ENCODE measurements at regions not wholly inside any gene's neighbourhood (a gene's known extent, or its start where the extent isn't known, plus 50 kb on each side); places are given as distances from the start of the nearest gene placed in this dataset.

DNA sequence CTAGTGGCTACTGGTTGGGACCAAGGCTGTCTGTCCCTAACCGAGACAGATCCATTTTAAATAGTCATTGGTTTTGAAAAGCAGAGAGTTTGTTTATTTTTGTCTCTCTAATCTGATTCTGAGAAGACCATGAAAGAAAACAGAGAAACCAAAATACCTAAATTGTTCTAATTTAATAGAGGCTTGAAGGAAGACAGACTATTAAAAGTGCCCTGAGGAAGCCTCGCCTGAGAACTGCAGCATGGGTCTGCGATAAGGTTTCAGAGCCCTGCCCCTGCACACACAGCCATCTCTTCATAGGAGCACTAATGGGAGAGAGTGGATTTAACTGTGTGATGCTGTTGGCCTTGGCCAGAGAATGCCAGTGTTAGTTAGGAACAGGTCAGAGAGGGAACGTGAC is 175.5 kb upstream of the SV2C start:
- WGBS (ENCODE audit: low lambda C conversion rate), result 18% methylated on average over 4 of the region's 4 CpGs
- Histone ChIP-seq H3K79me2 (ENCODE audit: insufficient read depth, low read length) (no peaks in the 10 kb centered on the region), H3K9me3 (ENCODE audit: low read length) (no peaks in the 10 kb centered on the region), H3K9ac (ENCODE audit: insufficient read depth, low read depth, low read length) (no peak overlapping the region), H4K20me1 (ENCODE audit: insufficient read depth, low read length) (no peaks in the 10 kb centered on the region), H3K4me2 (ENCODE audit: low read depth, low read length) (no peak overlapping the region), H3K27me3 (ENCODE audit: control insufficient read depth in 1 of 2, insufficient read depth in 2 of 2, low read length in 2 of 2) (no peaks in the 10 kb centered on the region; a peak in 1 of 5 replicates), H3K4me3 (replicated peaks in 1 of 3; ENCODE audit: insufficient read depth in 1 of 3, low read depth in 2 of 3, low read length in 3 of 3) (no peak overlapping the region), H3K27ac (ENCODE audit: extremely low read length, insufficient read depth, low read length) (no peak overlapping the region), H3K36me3 (replicated peaks in 1 of 2; ENCODE audit: control insufficient read depth in 1 of 2, insufficient read depth in 2 of 2, low read length in 2 of 2) (no peaks in the 10 kb centered on the region), H2AFZ (ENCODE audit: low read length) (no peak overlapping the region), H3K4me1 (ENCODE audit: insufficient read depth, low read length) (no peaks in the 10 kb centered on the region)
- TF ChIP-seq REL (CRISPR knock-in tag; conservative IDR thresholded peaks at IDR 0.05), result no peak
- no peak for TF ChIP-seq ZNF570 (CRISPR knock-in tag; IDR thresholded peaks at IDR 0.05; ENCODE audit: borderline replicate concordance)
- TF ChIP-seq, protein P1, sequence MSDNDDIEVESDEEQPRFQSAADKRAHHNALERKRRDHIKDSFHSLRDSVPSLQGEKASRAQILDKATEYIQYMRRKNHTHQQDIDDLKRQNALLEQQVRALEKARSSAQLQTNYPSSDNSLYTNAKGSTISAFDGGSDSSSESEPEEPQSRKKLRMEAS (IDR thresholded peaks at IDR 0.05), result no peak
- TF ChIP-seq SMAD3 (CRISPR knock-in tag; IDR thresholded peaks at IDR 0.05), result no peak
- TF ChIP-seq, protein P2, sequence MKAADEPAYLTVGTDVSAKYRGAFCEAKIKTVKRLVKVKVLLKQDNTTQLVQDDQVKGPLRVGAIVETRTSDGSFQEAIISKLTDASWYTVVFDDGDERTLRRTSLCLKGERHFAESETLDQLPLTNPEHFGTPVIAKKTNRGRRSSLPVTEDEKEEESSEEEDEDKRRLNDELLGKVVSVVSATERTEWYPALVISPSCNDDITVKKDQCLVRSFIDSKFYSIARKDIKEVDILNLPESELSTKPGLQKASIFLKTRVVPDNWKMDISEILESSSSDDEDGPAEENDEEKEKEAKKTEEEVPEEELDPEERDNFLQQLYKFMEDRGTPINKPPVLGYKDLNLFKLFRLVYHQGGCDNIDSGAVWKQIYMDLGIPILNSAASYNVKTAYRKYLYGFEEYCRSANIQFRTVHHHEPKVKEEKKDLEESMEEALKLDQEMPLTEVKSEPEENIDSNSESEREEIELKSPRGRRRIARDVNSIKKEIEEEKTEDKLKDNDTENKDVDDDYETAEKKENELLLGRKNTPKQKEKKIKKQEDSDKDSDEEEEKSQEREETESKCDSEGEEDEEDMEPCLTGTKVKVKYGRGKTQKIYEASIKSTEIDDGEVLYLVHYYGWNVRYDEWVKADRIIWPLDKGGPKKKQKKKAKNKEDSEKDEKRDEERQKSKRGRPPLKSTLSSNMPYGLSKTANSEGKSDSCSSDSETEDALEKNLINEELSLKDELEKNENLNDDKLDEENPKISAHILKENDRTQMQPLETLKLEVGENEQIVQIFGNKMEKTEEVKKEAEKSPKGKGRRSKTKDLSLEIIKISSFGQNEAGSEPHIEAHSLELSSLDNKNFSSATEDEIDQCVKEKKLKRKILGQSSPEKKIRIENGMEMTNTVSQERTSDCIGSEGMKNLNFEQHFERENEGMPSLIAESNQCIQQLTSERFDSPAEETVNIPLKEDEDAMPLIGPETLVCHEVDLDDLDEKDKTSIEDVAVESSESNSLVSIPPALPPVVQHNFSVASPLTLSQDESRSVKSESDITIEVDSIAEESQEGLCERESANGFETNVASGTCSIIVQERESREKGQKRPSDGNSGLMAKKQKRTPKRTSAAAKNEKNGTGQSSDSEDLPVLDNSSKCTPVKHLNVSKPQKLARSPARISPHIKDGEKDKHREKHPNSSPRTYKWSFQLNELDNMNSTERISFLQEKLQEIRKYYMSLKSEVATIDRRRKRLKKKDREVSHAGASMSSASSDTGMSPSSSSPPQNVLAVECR (CRISPR knock-in tag; IDR thresholded peaks at IDR 0.05; ENCODE audit: borderline replicate concordance), result no peak
- TF ChIP-seq ZNF329 (CRISPR knock-in tag; IDR thresholded peaks at IDR 0.05; ENCODE audit: low read depth), result no peak
- no peak for TF ChIP-seq MTF2 (CRISPR knock-in tag; IDR thresholded peaks at IDR 0.05; ENCODE audit: borderline replicate concordance)
- no peak for TF ChIP-seq ZNF354B (CRISPR knock-in tag; IDR thresholded peaks at IDR 0.05)
- TF ChIP-seq CEBPG (CRISPR knock-in tag; IDR thresholded peaks at IDR 0.05), result no peak
- TF ChIP-seq, protein P3, sequence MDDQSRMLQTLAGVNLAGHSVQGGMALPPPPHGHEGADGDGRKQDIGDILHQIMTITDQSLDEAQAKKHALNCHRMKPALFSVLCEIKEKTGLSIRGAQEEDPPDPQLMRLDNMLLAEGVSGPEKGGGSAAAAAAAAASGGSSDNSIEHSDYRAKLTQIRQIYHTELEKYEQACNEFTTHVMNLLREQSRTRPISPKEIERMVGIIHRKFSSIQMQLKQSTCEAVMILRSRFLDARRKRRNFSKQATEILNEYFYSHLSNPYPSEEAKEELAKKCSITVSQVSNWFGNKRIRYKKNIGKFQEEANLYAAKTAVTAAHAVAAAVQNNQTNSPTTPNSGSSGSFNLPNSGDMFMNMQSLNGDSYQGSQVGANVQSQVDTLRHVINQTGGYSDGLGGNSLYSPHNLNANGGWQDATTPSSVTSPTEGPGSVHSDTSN (CRISPR knock-in tag; IDR thresholded peaks at IDR 0.05; ENCODE audit: borderline replicate concordance), result no peak
- TF ChIP-seq, protein P4, sequence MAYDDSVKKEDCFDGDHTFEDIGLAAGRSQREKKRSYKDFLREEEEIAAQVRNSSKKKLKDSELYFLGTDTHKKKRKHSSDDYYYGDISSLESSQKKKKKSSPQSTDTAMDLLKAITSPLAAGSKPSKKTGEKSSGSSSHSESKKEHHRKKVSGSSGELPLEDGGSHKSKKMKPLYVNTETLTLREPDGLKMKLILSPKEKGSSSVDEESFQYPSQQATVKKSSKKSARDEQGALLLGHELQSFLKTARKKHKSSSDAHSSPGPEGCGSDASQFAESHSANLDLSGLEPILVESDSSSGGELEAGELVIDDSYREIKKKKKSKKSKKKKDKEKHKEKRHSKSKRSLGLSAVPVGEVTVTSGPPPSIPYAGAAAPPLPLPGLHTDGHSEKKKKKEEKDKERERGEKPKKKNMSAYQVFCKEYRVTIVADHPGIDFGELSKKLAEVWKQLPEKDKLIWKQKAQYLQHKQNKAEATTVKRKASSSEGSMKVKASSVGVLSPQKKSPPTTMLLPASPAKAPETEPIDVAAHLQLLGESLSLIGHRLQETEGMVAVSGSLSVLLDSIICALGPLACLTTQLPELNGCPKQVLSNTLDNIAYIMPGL (CRISPR knock-in tag; IDR thresholded peaks at IDR 0.05; ENCODE audit: borderline replicate concordance in 1 of 2, low read depth in 1 of 2), result no peak
- TF ChIP-seq, protein P5, sequence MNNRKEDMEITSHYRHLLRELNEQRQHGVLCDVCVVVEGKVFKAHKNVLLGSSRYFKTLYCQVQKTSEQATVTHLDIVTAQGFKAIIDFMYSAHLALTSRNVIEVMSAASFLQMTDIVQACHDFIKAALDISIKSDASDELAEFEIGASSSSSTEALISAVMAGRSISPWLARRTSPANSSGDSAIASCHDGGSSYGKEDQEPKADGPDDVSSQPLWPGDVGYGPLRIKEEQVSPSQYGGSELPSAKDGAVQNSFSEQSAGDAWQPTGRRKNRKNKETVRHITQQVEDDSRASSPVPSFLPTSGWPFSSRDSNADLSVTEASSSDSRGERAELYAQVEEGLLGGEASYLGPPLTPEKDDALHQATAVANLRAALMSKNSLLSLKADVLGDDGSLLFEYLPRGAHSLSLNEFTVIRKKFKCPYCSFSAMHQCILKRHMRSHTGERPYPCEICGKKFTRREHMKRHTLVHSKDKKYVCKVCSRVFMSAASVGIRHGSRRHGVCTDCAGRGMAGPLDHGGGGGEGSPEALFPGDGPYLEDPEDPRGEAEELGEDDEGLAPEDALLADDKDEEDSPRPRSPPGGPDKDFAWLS (CRISPR knock-in tag; IDR thresholded peaks at IDR 0.05; ENCODE audit: borderline replicate concordance), result no peak
- no peak for TF ChIP-seq ZNF749 (CRISPR knock-in tag; IDR thresholded peaks at IDR 0.05; ENCODE audit: borderline replicate concordance)
- TF ChIP-seq GABPA (IDR thresholded peaks at IDR 0.05; ENCODE audit: low read depth, low read length), result no peak
- no peak for TF ChIP-seq GABPA (CRISPR knock-in tag; IDR thresholded peaks at IDR 0.05; ENCODE audit: low read depth)
- ATAC-seq (no peak), DNase-seq (ENCODE audit: low spot score) (no peak), FAIRE-seq (no peak)
- POLR2A ChIA-PET, result no interaction called here
- in situ Hi-C loops (cut with HindIII; ENCODE audit: extremely low pct_ligation_motif_present, low pct_unique_long_range_greater_than_20kb), result no loop called here
- no TSS peak for BruUV-seq (replicated peaks)
- intact Hi-C loops (cut with micrococcal nuclease; ENCODE audit: unreplicated experiment), result no loop called here
- CTCF ChIA-PET (ENCODE audit: low intra/inter-chr PET ratio, low total read pairs), result no interaction called here

All from HepG2 (cell line).